HUDEP-2 (cell line): ENCODE measurements at regions not wholly inside any gene's neighbourhood (a gene's known extent, or its start where the extent isn't known, plus 50 kb on each side); places are given as distances from the start of the nearest gene placed in this dataset.

Experiments used
- DNase-seq, 76 experiments: peaks; one replicate each; lab custom pipeline; 2025; ENCODE audit not compliant: unreplicated experiment in 76 of 76; lab: John Stamatoyannopoulos, UW

- no peak for DNase-seq
Observed at GRCh38 chr9:91150998-91151717, 210.6 kb downstream of the AUH start.

DNA sequence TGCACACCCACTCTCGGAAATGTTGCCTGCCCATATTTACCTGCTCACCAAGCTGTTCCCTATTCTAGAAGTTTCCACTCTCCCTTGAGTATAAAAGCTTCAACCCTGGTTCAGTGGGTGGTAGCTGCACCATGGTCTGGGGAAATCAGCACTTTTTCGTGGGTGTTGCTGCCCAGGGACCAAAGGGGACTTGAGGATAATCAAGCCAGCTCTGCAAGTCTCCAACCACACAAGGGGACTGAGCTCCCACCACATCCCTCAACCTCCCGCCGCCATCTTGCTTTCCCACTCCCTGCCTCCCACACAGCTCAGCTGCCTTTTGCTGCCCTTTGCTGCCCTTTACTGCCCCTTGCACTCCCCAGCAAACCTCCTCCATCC, 210.0 kb downstream of the AUH start:
- no peak for DNase-seq

- no peak for DNase-seq
Observed at GRCh38 chr9:91154686-91155085, 207.0 kb downstream of the AUH start.

DNA sequence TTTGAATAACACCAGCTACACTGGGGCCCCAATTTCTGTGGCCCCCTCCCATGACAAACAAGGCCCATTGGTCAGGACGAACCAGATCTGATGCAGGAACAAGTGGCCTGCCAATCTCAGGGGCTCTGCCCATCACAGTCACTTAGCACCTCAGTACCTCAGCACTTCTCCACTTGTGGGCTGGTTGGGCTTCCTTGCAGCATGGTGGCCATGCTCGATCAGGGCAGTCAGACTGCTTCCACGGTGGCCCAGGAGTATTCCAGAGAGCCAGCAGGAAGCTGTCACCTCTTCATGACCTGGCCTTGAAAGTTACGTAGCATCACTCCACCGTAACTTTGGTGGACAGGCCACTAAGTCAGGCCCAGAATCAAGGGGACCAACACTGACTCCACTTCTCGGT, 206.5 kb downstream of the AUH start:
- no peak for DNase-seq

DNA sequence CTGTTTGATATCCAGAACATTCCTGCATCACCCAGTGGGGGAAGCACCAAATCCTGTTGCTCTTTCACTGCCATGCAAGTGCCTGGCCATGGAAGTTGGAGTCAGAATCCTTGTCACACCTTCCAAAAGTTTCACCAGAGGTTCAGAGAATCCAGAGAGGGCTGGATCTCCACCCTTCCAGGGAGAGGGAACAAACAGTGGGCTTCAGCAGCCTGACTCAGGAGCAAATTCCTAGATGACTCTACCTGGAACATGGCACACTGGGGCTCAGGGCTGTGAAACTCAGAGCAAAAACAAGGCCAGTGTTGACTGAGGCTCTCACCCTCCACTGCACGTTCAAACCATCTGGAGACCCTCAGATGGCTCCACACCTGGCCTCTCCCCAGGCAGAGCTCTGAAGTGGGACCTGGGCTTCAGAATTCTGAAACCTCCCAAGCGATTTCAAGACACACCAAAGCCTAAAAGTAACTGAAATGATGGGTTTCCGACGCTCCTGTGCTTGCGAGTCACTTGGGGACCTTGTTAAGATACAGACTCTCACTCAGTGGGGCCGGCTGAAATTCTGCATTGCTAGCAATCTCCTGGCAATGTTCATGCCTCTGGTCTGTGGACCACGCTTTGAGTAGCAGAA, 205.9 kb downstream of the AUH start:
- DNase-seq = no peak

- no peak for DNase-seq
Observed at GRCh38 chr9:91156451-91157234, 205.1 kb downstream of the AUH start.

DNA sequence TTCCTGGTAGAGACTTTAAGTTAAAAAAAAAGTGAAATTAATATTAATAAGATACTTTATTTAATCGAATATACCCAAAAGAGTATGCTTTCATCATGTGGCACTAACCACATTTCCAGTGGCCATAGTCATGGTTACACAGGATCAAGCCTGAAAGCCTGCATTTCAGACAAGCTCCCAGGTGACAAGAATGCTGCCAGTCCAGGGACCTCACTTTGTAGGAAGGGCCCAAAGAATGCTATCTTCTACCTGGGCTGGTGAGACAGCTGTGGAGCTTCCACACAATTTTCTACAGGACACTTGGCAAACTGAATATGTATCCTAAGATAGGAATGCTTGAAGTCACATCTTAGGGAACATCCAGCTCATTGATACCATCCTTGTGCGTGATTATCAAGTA, 203.8 kb downstream of the AUH start:
- no peak for DNase-seq

DNA sequence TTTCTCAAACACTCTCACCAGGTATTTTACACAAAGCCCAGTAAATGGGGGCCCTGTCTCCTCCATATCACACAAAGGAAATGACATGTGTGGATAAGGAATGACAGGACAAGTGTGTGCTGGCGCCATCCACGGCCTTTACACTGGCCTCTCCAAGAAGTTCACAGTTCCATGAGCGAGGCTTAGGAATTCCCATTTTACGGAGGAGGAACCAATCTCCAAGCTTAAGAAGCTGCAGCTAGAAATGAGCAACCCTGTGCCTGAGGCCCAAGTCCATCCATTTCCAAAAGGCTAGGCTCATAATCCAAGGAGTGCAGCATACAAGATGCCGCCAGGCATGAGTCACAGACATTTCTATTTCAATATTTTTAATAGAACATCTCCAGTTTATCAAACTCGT, 203.4 kb downstream of the AUH start:
- DNase-seq = no peak

DNA sequence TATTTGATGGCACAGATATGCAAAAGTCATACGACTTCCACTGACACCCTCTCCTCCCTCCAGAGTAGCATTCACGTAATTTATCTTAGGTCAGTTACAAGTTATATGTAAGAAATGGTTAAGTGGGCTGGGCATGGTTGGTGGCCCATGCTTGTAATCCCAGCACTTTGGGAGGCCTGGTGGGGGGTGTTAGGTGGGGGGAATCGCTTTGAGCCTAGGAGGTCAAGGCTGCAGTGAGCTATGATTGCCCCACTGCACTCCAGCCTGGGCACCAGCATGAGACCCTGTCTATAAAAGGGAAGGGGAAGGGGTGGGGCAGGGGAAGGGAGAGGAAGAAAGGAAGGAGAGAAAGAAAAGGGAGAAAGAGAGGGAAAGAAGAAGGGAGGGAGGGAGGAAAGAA, 202.8 kb downstream of the AUH start:
- DNase-seq = no peak

DNA sequence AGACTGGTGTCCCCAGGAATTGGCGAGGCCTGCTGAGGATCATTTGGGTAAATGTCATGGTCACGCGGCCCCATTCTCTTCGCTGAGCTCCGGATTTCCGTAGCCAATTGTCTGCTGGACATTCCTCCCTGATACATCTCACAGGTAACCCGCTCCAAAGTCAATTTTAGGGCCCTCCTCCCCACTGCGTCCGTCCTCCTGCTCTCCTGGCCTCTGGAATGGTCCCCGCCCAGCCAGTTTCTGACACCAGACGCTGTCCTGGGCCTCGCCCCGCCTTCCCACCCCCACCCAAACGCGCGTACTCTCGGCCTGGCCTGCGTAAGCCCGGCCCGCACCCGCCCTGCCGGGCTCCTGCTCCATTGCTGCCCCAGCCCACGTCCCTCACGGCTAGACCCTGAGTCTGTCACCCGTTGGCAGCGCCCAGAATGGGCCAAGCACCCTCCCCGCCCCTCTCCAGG, 202.0 kb downstream of the AUH start:
- no peak for DNase-seq

DNA sequence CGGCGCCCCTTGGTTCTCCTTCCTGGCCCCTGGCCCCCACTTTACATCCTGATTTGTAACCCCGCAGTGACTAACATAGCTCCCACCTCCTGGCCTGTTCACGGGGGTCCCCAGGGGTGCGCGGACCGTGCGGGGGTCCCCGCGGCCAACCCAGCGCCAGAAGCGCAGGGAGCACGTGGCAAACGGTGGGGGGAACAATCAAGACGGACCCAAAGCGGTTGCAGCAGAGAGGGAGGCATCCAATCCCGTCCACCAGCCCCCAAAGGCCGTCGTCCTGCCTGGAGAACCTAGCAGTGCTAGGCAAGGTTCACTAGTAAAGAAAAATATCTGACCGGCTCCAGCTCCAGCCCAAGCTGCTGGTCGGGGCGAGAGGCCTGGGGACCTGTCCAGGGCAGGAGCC, 201.5 kb downstream of the AUH start:
- DNase-seq = no peak

DNA sequence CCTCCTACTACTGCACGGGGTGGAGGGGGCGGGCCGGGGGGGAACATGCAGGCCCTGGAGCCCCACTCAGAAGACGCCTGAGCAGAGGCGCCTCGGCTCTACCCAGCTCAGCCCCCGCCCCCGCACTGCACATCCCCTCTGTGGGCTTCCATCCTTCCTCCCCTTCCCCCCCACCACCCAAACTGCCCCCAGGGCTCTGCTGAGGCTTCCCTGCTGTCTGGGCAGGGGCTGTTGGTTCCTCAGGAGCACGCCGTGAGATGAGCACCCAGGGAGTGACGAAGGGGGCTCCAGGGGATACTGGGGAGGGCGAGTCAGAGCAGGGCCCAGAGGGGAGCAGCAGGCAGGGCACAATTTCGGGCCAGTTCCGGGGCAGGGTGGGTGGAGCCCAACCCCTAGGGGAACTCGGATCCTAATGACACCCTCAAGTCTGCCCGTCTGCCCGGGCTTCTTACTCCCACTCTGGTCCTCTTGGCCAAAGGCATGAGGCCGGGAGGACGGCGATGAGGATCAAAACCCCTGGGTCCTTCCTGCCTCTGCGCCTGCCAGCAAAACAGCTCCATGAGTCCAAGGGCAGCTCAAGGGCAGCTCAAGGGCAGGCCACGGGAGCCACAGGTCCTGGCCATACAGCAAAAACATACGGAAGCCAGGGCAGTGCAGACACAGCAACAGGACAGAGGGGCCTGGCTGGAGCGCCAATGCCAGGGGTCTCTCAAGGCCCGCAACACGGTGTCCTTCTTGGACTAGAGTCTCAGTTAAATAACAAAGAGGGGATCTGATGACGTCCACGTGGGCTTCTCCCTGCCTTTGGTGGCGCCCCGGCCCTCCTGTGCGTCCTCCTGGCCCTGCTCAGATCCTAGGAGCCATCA, 200.9 kb downstream of the AUH start:
- no peak for DNase-seq

DNA sequence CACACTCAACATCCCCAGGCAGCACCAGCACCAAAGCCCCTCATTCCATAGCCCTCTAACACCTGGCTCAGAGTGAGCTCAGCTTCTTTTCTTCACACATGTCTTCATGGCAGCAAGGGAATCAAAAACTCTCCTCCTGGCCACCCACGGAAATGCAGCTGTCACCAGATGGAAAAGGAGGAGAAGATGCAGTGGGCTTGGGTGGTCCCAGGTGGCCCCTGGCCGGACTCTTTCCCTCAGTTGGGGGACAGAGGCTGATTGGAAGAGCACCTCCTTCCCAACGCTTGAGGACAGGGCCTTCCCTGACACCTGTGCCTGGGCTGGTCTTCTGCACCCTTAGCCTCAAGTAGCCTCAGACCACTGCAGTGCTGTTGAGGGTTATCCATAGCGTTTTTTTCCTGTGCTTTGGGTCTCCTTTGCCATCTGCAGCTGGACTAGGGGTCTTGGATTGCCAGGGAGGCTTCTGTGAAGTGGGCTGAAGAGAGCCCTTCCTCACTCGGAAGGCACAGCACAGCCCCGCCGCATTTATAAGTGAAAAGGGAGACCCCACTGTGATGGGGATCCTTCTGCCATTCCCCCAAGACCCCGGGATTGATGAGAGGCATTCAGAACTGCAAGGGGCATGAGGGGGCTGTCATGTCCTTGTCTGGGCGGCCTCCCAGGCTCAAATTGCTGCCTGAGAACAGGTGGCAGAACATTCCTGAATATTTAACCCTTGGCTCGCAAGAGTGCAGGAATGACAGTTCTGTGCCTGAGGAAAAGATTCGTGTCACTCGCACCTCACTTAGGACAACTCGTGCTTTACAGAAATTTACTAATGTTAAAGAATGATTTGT, 200.0 kb downstream of the AUH start:
- no peak for DNase-seq

- no peak for DNase-seq
Observed at GRCh38 chr9:91162311-91162710, 199.4 kb downstream of the AUH start.

DNA sequence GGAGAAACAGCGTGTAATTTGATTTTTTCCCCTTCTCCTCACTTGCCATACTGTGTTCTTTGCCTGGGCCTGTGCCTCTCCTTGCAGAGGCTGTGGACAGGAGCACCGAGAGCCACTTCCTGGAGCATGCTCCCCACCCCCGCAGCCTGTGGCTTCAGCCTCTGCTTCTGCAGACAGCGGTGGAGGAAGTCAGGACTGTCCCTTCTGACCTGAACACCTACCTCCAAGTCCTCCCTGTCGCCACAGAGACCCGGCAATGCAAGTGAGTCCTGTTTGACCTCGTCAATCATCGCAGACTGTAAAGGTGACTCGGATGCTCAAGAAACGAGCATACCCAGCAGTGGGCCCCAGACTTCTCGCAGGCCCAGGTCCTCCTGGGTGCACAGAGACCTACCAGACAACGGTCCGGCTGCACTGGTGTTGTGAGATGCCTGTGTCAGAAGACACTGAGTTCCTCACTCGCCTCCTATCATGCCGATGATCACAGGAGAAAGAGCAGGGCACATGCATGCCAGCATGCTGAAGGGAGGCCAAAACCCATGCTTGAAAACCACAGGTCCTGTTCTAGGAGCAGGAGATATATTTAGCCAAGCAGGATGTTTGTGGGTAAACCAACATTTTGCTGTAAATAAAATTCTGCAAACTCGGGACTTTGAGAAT, 198.8 kb downstream of the AUH start:
- DNase-seq = peak in 2 of 76 experiments; percentile 11 to 22

GRCh38 chr9:91163444-91163772, 198.3 kb downstream of the AUH start:
- DNase-seq = no peak

DNA sequence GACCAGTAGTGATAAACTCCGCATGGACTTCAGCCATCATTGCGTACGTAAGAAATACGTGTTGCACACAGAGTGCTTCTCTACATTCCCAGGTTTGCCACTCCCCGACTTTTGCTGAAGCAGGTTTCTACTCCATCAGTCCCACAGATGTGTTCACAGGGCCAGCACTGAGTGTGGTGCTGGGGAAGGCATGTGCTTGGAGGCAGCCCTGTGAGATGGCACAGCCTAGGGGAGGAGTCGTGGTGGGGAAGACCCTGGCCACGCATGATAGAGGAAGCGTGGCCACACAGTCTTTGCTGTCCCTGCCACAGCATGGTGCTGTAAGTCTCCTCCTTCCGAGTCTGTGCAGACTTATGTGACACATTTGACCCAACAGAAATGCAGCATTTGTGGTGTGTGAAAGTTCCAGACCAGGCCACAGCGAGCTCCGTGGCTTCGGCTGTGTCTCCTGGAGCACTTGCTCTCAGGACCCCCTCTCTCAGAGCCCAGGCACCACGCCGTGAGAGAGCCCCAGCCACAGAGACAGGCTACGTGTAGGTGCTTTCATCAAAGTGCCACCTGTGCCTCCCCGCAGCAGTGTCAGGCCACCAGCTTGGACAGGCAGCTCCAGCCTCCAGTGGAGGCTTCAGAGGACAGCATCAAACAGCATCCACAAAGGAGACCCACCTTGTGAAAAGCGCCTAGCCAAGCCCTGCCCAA, 197.8 kb downstream of the AUH start:
- DNase-seq = no peak
